ENCODE measurements at regions not wholly inside any gene's neighbourhood (a gene's known extent, or its start where the extent isn't known, plus 50 kb on each side); places are given as distances from the start of the nearest gene placed in this dataset.

- Histone ChIP-seq H3K4me2 (ENCODE audit: insufficient read depth, low read length) (no peak overlapping the region), H3K4me1 (ENCODE audit: insufficient read depth, low read length) (no peaks in the 10 kb centered on the region), H3K79me2 (ENCODE audit: insufficient read depth, low read length) (no peaks in the 10 kb centered on the region), H2AFZ (ENCODE audit: low read length) (no peak overlapping the region), H3K27me3 (ENCODE audit: insufficient read depth, low read length) (no peaks in the 10 kb centered on the region), H3K9me3 (ENCODE audit: low read depth, low read length) (no peaks in the 10 kb centered on the region), H4K20me1 (ENCODE audit: insufficient read depth, low read length) (no peaks in the 10 kb centered on the region), H3K4me3 (ENCODE audit: insufficient read depth, low read length) (no peak overlapping the region), H3K27ac (ENCODE audit: low read depth, low read length) (no peak overlapping the region), H3K36me3 (ENCODE audit: insufficient read depth, low read length) (no peaks in the 10 kb centered on the region)
- TF ChIP-seq, protein P1, sequence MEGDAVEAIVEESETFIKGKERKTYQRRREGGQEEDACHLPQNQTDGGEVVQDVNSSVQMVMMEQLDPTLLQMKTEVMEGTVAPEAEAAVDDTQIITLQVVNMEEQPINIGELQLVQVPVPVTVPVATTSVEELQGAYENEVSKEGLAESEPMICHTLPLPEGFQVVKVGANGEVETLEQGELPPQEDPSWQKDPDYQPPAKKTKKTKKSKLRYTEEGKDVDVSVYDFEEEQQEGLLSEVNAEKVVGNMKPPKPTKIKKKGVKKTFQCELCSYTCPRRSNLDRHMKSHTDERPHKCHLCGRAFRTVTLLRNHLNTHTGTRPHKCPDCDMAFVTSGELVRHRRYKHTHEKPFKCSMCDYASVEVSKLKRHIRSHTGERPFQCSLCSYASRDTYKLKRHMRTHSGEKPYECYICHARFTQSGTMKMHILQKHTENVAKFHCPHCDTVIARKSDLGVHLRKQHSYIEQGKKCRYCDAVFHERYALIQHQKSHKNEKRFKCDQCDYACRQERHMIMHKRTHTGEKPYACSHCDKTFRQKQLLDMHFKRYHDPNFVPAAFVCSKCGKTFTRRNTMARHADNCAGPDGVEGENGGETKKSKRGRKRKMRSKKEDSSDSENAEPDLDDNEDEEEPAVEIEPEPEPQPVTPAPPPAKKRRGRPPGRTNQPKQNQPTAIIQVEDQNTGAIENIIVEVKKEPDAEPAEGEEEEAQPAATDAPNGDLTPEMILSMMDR (IDR thresholded peaks at IDR 0.05; ENCODE audit: extremely low read depth, low read depth, low read length): no peak
- DNase-seq (ENCODE audit: insufficient read length, low spot score, missing footprints): no peak
Measured at GRCh38 chr17:33803199-33803685, 451.8 kb upstream of the CCL2 start.

- Histone ChIP-seq H3K27ac (ENCODE audit: low read depth, low read length) (no peak overlapping the region), H4K20me1 (ENCODE audit: insufficient read depth, low read length) (no peaks in the 10 kb centered on the region), H3K4me1 (ENCODE audit: insufficient read depth, low read length) (no peaks in the 10 kb centered on the region), H3K4me2 (ENCODE audit: insufficient read depth, low read length) (no peak overlapping the region), H3K36me3 (ENCODE audit: insufficient read depth, low read length) (no peaks in the 10 kb centered on the region), H2AFZ (ENCODE audit: low read length) (no peak overlapping the region), H3K27me3 (ENCODE audit: insufficient read depth, low read length) (no peaks in the 10 kb centered on the region), H3K79me2 (ENCODE audit: insufficient read depth, low read length) (no peaks in the 10 kb centered on the region), H3K4me3 (ENCODE audit: insufficient read depth, low read length) (no peak overlapping the region), H3K9me3 (ENCODE audit: low read depth, low read length) (no peaks in the 10 kb centered on the region)
- TF ChIP-seq, protein P1 (IDR thresholded peaks at IDR 0.05; ENCODE audit: extremely low read depth, low read depth, low read length): no peak
- DNase-seq (ENCODE audit: insufficient read length, low spot score, missing footprints): no peak
Measured at GRCh38 chr17:33803686-33804085, 451.4 kb upstream of the CCL2 start.

DNA sequence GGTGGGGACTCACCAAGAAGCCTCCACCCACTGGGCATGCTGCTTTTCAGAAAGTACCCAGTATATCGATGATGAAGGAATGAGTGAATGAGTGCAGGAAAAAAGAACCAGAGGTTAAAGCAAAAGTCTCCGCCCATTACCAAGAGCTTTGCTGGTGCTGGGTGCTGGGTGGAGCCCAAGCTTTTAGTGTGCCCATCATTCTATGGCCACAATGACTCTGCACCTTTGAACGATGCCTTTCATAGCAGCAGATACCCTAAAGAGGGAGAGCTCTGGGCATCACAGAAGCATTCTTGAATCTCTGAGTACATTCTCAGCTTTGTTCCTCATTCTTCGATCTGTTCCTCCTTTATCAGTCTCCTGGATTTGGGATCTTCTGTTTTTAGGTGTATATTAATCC lies 450.7 kb upstream of the CCL2 start:
- no peak for DNase-seq (ENCODE audit: insufficient read length, low spot score, missing footprints)
- TF ChIP-seq, protein P1 (IDR thresholded peaks at IDR 0.05; ENCODE audit: extremely low read depth, low read depth, low read length): no peak
- Histone ChIP-seq H3K4me1 (ENCODE audit: insufficient read depth, low read length) (no peaks in the 10 kb centered on the region), H3K27me3 (ENCODE audit: insufficient read depth, low read length) (no peaks in the 10 kb centered on the region), H3K4me3 (ENCODE audit: insufficient read depth, low read length) (no peak overlapping the region), H3K36me3 (ENCODE audit: insufficient read depth, low read length) (no peaks in the 10 kb centered on the region), H3K79me2 (ENCODE audit: insufficient read depth, low read length) (no peaks in the 10 kb centered on the region), H3K4me2 (ENCODE audit: insufficient read depth, low read length) (no peak overlapping the region), H4K20me1 (ENCODE audit: insufficient read depth, low read length) (no peaks in the 10 kb centered on the region), H3K27ac (ENCODE audit: low read depth, low read length) (no peak overlapping the region), H2AFZ (ENCODE audit: low read length) (no peak overlapping the region), H3K9me3 (ENCODE audit: low read depth, low read length) (no peaks in the 10 kb centered on the region)

- no peak overlapping the region for H2AFZ ChIP-seq (ENCODE audit: low read length)
- no peaks in the 10 kb centered on the region for H3K79me2 ChIP-seq (ENCODE audit: insufficient read depth, low read length)
- no peak overlapping the region for H3K4me3 ChIP-seq (ENCODE audit: insufficient read depth, low read length)
- no peaks in the 10 kb centered on the region for H4K20me1 ChIP-seq (ENCODE audit: insufficient read depth, low read length)
- TF ChIP-seq, protein P1 (IDR thresholded peaks at IDR 0.05; ENCODE audit: extremely low read depth, low read depth, low read length): no peak
- H3K36me3 ChIP-seq (ENCODE audit: insufficient read depth, low read length): no peaks in the 10 kb centered on the region
- DNase-seq (ENCODE audit: insufficient read length, low spot score, missing footprints): no peak
- no peak overlapping the region for H3K4me2 ChIP-seq (ENCODE audit: insufficient read depth, low read length)
- no peaks in the 10 kb centered on the region for H3K4me1 ChIP-seq (ENCODE audit: insufficient read depth, low read length)
- H3K9me3 ChIP-seq (ENCODE audit: low read depth, low read length): no peaks in the 10 kb centered on the region
- H3K27ac ChIP-seq (ENCODE audit: low read depth, low read length): no peak overlapping the region
- no peaks in the 10 kb centered on the region for H3K27me3 ChIP-seq (ENCODE audit: insufficient read depth, low read length)
Measured at GRCh38 chr17:33806631-33807030, 448.5 kb upstream of the CCL2 start.
